OCI-LY3 (cell line): ENCODE measurements at regions not wholly inside any gene's neighbourhood (a gene's known extent, or its start where the extent isn't known, plus 50 kb on each side); places are given as distances from the start of the nearest gene placed in this dataset.

Experiments
- H2AFZ ChIP-seq: fragments of 200-600, 300-600 bp; shearing (Covaris generic); 2 replicates; pipeline ENCODE4 v1.6.0; 2014; ENCODE audit warnings: antibody characterized with exemption, low read depth, low read length
- H3K27ac ChIP-seq: fragments of 200-600, 300-600 bp; sonication (generic); 2 replicates; pipeline ENCODE4 v1.5.1; 2014; ENCODE audit warnings: mild to moderate bottlenecking, low read length, moderate library complexity, mixed read lengths
- H3K27me3 ChIP-seq: fragments of 200-600, 300-600 bp; sonication (generic); 2 replicates; pipeline ENCODE4 v1.6.1; 2014; ENCODE audit warnings: low read depth, low read length, mixed read lengths
- H3K36me3 ChIP-seq: fragments of 200-600, 300-600 bp; sonication (generic); replicated peaks from 2 replicates; pipeline ENCODE3; 2014; ENCODE audit warnings: low read depth, low read length, mixed read lengths
- H3K4me1 ChIP-seq: fragments of 300-600, 200-600 bp; sonication (generic); 2 replicates; pipeline ENCODE4 v1.6.1; 2014; ENCODE audit warnings: low read length, mixed read lengths
- H3K4me2 ChIP-seq: fragments of 200-600, 300-600 bp; sonication (generic); 2 replicates; pipeline ENCODE4 v1.6.1; 2014; ENCODE audit warnings: low read length, mixed read lengths
- H3K4me3 ChIP-seq: fragments of 300-600, 200-600 bp; sonication (generic); 2 replicates; pipeline ENCODE4 v1.5.1; 2014; ENCODE audit warnings: antibody characterized with exemption, mild to moderate bottlenecking, low read length, moderate library complexity
- H3K79me2 ChIP-seq: fragments of 300-600, 200-600 bp; shearing (Covaris generic); 2 replicates; pipeline ENCODE4 v1.6.1; 2014; ENCODE audit warnings: mild to moderate bottlenecking, low read length, mixed read lengths
- H3K9ac ChIP-seq: fragments of 300-600, 200-600 bp; shearing (Covaris generic); 2 replicates; pipeline ENCODE4 v1.6.0; 2014; ENCODE audit warnings: mild to moderate bottlenecking, low read length, moderate library complexity
- H3K9me3 ChIP-seq: fragments of 200-600, 300-600 bp; shearing (Covaris generic); 2 replicates; pipeline ENCODE4 v1.6.1; 2014; ENCODE audit warnings: low read length, mixed read lengths; ENCODE audit not compliant: insufficient read depth
- H4K20me1 ChIP-seq: fragments of 200-600, 300-600 bp; sonication (generic); 2 replicates; pipeline ENCODE4 v1.6.1; 2016; ENCODE audit warnings: low read length, mixed read lengths; ENCODE audit not compliant: insufficient read depth
- EZH2phosphoT487 ChIP-seq: fragments of 200-600 bp; shearing (Covaris generic); IDR thresholded peaks from 2 replicates; pipeline ENCODE4 v1.6.1; 2018; ENCODE audit warnings: antibody characterized with exemption, mixed run types, low read depth
- TF ChIP-seq, protein P1 (sequence below): fragments of 200-600, 300-600 bp; sonication (generic); IDR thresholded peaks from 2 replicates; pipeline ENCODE4 v1.5.1; 2014; ENCODE audit warnings: antibody characterized with exemption, low read length, low read depth

DNA sequence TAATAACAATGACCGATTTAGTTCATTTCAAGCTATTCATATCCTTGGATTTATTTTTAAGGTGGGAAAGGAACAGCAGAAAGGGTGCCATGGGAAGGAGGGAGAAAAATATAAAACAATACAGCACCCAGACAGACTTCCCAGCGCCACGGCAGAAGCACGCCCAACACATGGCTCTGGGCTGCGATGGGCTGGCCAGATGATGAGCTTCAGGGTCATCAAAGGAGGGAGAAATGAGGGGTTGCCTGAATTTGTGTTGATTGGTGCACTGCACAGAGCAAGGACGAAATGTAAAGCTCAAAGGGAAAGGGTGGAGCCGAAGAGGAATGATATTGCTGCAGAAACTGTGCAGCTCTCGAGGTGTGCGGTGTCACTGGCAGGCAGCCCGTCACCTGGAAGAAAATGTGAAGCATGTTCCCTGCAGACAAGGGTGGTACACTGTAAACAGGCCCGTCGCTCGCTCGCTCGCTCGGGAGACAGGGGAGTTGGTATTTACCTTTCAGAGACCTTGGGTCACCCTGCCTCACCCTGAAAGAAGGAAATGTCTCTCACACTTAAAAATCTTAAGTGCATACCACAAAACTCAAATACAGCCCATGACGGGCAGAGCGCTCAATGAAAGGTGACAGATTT, 195.5 kb upstream of the CTAGE1 start:
- Histone ChIP-seq H4K20me1 (no peaks in the 10 kb centered on the region), H3K9me3 (no peaks in the 10 kb centered on the region), H3K27me3 (no peaks in the 10 kb centered on the region), H3K79me2 (no peaks in the 10 kb centered on the region), H3K9ac (no peak overlapping the region), H3K4me1 (no peaks in the 10 kb centered on the region), H3K36me3 (no peaks in the 10 kb centered on the region), H2AFZ (no peak overlapping the region), H3K4me3 (no peak overlapping the region), H3K4me2 (no peak overlapping the region), H3K27ac (no peak overlapping the region)
- TF ChIP-seq, protein P1, sequence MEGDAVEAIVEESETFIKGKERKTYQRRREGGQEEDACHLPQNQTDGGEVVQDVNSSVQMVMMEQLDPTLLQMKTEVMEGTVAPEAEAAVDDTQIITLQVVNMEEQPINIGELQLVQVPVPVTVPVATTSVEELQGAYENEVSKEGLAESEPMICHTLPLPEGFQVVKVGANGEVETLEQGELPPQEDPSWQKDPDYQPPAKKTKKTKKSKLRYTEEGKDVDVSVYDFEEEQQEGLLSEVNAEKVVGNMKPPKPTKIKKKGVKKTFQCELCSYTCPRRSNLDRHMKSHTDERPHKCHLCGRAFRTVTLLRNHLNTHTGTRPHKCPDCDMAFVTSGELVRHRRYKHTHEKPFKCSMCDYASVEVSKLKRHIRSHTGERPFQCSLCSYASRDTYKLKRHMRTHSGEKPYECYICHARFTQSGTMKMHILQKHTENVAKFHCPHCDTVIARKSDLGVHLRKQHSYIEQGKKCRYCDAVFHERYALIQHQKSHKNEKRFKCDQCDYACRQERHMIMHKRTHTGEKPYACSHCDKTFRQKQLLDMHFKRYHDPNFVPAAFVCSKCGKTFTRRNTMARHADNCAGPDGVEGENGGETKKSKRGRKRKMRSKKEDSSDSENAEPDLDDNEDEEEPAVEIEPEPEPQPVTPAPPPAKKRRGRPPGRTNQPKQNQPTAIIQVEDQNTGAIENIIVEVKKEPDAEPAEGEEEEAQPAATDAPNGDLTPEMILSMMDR, result no peak
- TF ChIP-seq EZH2phosphoT487, result no peak

DNA sequence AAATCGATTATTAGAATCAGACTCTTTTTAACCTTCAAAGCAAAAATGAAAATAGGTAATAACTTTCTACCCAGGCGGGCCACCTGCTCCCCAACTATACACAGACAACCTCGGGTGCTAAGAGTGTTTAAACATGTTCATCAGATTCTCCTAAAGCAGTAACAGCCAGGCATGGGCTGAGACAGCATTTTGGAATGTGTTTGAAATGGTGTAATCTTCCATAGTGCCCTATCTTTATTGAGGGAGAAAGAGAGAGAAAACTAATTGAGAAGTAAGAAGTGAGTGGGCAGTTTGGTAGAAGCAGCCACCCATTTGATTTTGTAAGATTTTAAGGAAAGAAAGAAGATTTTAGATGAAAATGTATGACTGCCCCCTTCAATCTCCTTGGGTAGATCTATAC, 196.1 kb upstream of the CTAGE1 start:
- Histone ChIP-seq H3K4me2 (no peak overlapping the region), H3K27ac (no peak overlapping the region), H3K4me1 (no peaks in the 10 kb centered on the region), H2AFZ (no peak overlapping the region), H4K20me1 (no peaks in the 10 kb centered on the region), H3K79me2 (no peaks in the 10 kb centered on the region), H3K36me3 (no peaks in the 10 kb centered on the region), H3K9ac (no peak overlapping the region), H3K4me3 (no peak overlapping the region), H3K27me3 (no peaks in the 10 kb centered on the region), H3K9me3 (no peaks in the 10 kb centered on the region)
- TF ChIP-seq, protein P1, result no peak
- TF ChIP-seq EZH2phosphoT487, result no peak

DNA sequence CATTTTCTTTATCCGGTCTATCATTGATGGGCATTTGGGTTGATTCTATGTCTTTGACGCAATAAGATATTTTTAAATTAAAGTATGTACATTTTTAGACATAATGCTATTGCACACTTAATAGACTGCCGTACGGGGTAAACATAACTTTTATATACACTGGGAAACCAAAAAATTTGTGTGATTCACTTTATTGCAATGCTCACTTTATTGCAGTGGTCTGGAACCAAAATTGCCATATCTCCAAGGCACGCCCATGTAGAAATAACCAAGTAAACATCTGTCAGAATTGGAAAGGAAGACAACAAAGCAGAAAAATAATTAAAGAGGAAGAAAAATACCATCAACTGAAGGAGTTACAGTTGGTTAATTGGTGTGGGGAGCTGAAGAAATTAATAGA, 205.8 kb upstream of the CTAGE1 start:
- no peak overlapping the region for H3K9ac ChIP-seq
- no peak overlapping the region for H3K4me3 ChIP-seq
- H4K20me1 ChIP-seq, result no peaks in the 10 kb centered on the region
- H3K27me3 ChIP-seq, result no peaks in the 10 kb centered on the region
- no peak overlapping the region for H3K4me2 ChIP-seq
- no peaks in the 10 kb centered on the region for H3K4me1 ChIP-seq
- H3K9me3 ChIP-seq, result no peaks in the 10 kb centered on the region
- no peaks in the 10 kb centered on the region for H3K36me3 ChIP-seq
- no peak overlapping the region for H2AFZ ChIP-seq
- H3K79me2 ChIP-seq, result no peaks in the 10 kb centered on the region
- no peak for TF ChIP-seq EZH2phosphoT487
- TF ChIP-seq, protein P1, result no peak
- H3K27ac ChIP-seq, result no peak overlapping the region

DNA sequence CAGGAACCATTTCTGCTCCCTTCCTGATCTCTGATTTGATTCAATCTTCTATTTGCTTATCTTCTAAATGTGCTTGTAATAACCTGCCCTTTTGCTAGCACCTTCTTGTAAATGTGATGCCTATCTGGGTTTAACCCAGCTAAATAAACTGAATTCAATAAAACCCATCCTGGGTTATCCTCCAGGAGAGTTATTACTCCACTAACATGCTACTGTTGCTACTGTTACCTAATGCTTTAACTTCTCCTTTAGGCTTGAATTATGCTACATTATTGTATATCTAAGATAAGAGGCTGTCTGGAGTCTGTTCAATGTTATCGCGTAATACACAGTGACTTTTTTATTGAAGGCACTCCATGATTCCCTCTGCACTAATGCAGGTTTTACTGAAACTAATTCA, 206.5 kb upstream of the CTAGE1 start:
- H4K20me1 ChIP-seq, result no peaks in the 10 kb centered on the region
- no peak overlapping the region for H3K4me3 ChIP-seq
- no peaks in the 10 kb centered on the region for H3K36me3 ChIP-seq
- H3K27ac ChIP-seq, result no peak overlapping the region
- H3K4me1 ChIP-seq, result no peaks in the 10 kb centered on the region
- no peak overlapping the region for H3K9ac ChIP-seq
- no peak overlapping the region for H2AFZ ChIP-seq
- no peak for TF ChIP-seq EZH2phosphoT487
- TF ChIP-seq, protein P1, result no peak
- no peaks in the 10 kb centered on the region for H3K79me2 ChIP-seq
- no peak overlapping the region for H3K4me2 ChIP-seq
- H3K27me3 ChIP-seq, result no peaks in the 10 kb centered on the region
- H3K9me3 ChIP-seq, result no peaks in the 10 kb centered on the region
